ENCODE measurements at regions not wholly inside any gene's neighbourhood (a gene's known extent, or its start where the extent isn't known, plus 50 kb on each side); places are given as distances from the start of the nearest gene placed in this dataset.

DNA sequence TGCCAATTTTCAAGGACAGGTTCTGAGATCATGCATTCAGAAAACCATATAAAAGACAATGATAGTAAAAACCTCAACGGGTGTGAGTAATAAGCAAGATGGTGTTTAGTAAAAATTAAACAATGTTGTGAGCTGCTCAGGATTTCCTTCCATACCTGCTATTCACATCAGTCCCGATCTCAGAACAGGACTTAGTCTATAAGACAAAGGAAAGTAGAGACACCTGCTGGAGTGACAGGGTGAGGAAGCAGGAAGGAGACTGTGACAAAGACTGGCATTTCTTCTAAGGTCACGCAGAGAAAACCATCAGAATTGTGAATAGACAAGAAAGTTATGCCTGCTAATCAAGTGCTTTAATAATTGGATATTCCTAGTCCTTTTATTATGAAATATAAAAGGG lies 648.0 kb downstream of the DACH1 start:
- no peak for DNase-seq
- no peaks in the 10 kb centered on the region for H3K36me3 ChIP-seq
- H3K27ac ChIP-seq: no peak overlapping the region
- H3K9ac ChIP-seq (ENCODE audit: low read depth in 2 of 2, low read length in 2 of 2): no peak overlapping the region
- TF ChIP-seq, protein P1, sequence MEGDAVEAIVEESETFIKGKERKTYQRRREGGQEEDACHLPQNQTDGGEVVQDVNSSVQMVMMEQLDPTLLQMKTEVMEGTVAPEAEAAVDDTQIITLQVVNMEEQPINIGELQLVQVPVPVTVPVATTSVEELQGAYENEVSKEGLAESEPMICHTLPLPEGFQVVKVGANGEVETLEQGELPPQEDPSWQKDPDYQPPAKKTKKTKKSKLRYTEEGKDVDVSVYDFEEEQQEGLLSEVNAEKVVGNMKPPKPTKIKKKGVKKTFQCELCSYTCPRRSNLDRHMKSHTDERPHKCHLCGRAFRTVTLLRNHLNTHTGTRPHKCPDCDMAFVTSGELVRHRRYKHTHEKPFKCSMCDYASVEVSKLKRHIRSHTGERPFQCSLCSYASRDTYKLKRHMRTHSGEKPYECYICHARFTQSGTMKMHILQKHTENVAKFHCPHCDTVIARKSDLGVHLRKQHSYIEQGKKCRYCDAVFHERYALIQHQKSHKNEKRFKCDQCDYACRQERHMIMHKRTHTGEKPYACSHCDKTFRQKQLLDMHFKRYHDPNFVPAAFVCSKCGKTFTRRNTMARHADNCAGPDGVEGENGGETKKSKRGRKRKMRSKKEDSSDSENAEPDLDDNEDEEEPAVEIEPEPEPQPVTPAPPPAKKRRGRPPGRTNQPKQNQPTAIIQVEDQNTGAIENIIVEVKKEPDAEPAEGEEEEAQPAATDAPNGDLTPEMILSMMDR (IDR thresholded peaks at IDR 0.05): no peak
- no peaks in the 10 kb centered on the region for H3K9me3 ChIP-seq
- intact Hi-C loops (cut with DNase I): no loop called here
- H3K4me1 ChIP-seq: no peaks in the 10 kb centered on the region
- H3K27me3 ChIP-seq: no peaks in the 10 kb centered on the region
- no peak overlapping the region for H3K4me3 ChIP-seq

DNA sequence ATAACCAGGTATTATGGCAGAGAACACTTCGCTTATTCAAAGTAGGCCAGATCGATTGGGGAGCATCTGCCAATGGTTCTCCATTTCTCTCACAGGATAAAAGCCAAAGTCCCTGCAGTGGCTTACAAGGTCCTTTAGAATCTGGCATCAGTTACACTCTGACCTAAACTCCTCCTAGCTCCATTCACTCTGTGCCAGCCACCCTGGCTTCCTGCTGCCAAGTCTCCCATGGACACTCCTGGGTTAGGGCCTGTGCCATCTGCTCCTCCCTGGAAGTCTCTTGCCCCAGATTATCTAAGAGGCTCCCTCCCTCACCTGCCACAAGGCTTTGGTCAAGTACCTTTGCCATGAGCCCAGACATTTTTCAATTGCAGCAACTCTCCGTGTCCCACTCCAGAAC lies 649.2 kb downstream of the DACH1 start:
- H3K4me1 ChIP-seq: no peaks in the 10 kb centered on the region
- no peaks in the 10 kb centered on the region for H3K27me3 ChIP-seq
- no peak overlapping the region for H3K9ac ChIP-seq (ENCODE audit: low read depth in 2 of 2, low read length in 2 of 2)
- no peaks in the 10 kb centered on the region for H3K36me3 ChIP-seq
- H3K4me3 ChIP-seq: no peak overlapping the region
- H3K9me3 ChIP-seq: no peaks in the 10 kb centered on the region
- H3K27ac ChIP-seq: no peak overlapping the region
- DNase-seq: no peak
- intact Hi-C loops (cut with DNase I): no loop called here
- TF ChIP-seq, protein P1 (IDR thresholded peaks at IDR 0.05): no peak

DNA sequence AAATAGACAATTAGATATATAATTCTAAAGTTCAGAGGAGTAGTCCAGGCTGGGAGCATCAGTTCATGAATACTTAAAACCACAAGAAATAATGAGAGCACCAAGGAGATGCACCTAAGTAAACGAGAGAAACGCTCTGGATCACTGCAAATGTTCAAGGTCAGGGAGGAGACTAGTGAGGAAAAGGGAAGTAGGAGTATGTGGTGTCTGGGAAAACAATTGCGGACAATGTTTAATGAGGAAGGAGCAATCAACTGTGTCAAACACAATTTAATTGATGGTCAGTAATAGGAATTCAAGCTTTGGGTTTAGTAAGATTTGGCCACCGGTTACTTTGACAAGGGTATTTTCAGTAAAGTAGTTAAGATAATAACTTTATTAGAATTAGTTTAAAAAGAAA lies 652.2 kb downstream of the DACH1 start:
- TF ChIP-seq, protein P1 (IDR thresholded peaks at IDR 0.05): no peak
- intact Hi-C loops (cut with DNase I): no loop called here
- Histone ChIP-seq H3K4me1 (no peaks in the 10 kb centered on the region), H3K27ac (no peak overlapping the region), H3K9ac (ENCODE audit: low read depth in 2 of 2, low read length in 2 of 2) (no peak overlapping the region), H3K27me3 (no peaks in the 10 kb centered on the region), H3K4me3 (no peak overlapping the region), H3K9me3 (no peaks in the 10 kb centered on the region), H3K36me3 (no peaks in the 10 kb centered on the region)
- DNase-seq: no peak

DNA sequence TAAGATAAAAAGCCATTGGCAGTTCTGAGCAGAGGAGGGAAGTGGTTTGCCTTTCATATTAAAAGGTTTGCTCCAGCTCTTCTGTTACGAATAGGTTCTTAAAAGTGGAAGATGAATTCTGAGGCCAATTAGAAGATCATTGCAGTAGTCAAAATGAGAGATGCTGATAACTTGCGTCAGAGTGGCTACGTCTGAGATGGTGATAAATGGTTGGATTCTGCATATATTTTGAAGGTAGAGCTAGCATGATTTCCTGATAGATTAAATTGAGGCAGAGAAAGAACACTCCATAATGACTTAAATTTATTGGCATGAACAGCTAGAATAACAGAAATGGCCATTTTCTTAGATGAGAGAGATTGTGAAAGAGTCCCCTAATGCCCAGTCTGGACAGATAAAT lies 652.6 kb downstream of the DACH1 start:
- intact Hi-C loops (cut with DNase I): no loop called here
- DNase-seq: no peak

DNA sequence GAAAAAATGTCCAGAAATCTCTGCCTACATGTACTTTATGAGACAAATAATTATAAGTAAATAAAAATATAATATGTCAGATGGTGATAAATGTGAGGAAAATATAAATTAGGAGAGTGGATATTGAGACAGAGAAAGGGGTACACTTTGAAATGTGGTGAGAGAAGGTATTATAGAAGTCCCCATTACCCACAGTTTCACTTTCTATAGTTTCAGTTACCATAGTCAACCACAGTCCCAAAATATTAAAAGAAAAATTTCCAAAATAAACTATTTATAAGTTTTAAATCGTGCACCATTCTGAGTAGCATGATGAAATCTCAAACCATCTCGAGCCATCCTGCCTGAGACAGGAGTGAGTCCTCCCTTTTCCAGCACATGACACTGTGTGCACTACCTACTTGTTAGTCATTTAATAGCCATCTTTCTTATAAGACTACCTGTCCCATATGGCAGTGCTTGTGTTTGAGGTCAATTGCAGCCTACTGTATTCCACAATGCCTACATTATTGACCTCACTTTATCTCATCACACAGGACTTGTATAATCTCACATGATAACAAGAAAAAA lies 653.7 kb downstream of the DACH1 start:
- intact Hi-C loops (cut with DNase I): no loop called here
- no peak overlapping the region for H3K9ac ChIP-seq (ENCODE audit: low read depth in 2 of 2, low read length in 2 of 2)
- no peak overlapping the region for H3K27ac ChIP-seq
- TF ChIP-seq, protein P1 (IDR thresholded peaks at IDR 0.05): no peak
- H3K27me3 ChIP-seq: no peaks in the 10 kb centered on the region
- no peaks in the 10 kb centered on the region for H3K36me3 ChIP-seq
- DNase-seq: no peak
- no peak overlapping the region for H3K4me3 ChIP-seq
- H3K9me3 ChIP-seq: no peaks in the 10 kb centered on the region
- no peaks in the 10 kb centered on the region for H3K4me1 ChIP-seq

More for the DNA sequence above, 652.6 kb downstream of the DACH1 start:
- Histone ChIP-seq H3K9me3 (no peaks in the 10 kb centered on the region), H3K27ac (no peak overlapping the region), H3K36me3 (no peaks in the 10 kb centered on the region), H3K4me3 (no peak overlapping the region), H3K9ac (ENCODE audit: low read depth in 2 of 2, low read length in 2 of 2) (no peak overlapping the region), H3K27me3 (no peaks in the 10 kb centered on the region), H3K4me1 (no peaks in the 10 kb centered on the region)
- TF ChIP-seq, protein P1 (IDR thresholded peaks at IDR 0.05): no peak

Data from colonic mucosa (tissue), 4 donors.